SK-N-MC (cell line): ENCODE measurements at regions not wholly inside any gene's neighbourhood (a gene's known extent, or its start where the extent isn't known, plus 50 kb on each side); places are given as distances from the start of the nearest gene placed in this dataset.

Experiments used
- DNase-seq: peaks from one replicate; pipeline ENCODE4 v3.0.0-alpha.2; 2011; ENCODE audit warnings: low read depth, low spot score
- H3K27ac ChIP-seq: fragments of 200-600 bp; sonication (generic); 2 replicates; pipeline ENCODE4 v1.5.1; 2016; ENCODE audit warnings: mixed run types
- H3K36me3 ChIP-seq: fragments of 200-600 bp; sonication (generic); 2 replicates; pipeline ENCODE4 v1.6.1; 2017; ENCODE audit warnings: antibody characterized with exemption, low read length, mixed read lengths; ENCODE audit not compliant: insufficient read depth
- H3K4me3 ChIP-seq: fragments of 200-600 bp; sonication (generic); 2 replicates; pipeline ENCODE4 v1.5.1; 2016
- H3K9ac ChIP-seq: fragments of 200-600 bp; sonication (generic); 2 replicates; pipeline ENCODE4 v1.8.0; 2017; ENCODE audit warnings: mixed run types, mixed read lengths; ENCODE audit not compliant: insufficient read length
- H3K9me3 ChIP-seq: fragments of 200-600 bp; sonication (generic); 2 replicates; pipeline ENCODE4 v1.6.1; 2017; ENCODE audit warnings: low read depth, mild to moderate bottlenecking, antibody characterized with exemption, low read length, moderate library complexity, mixed read lengths
- EZH2 ChIP-seq: fragments of 200-600 bp; sonication (generic); IDR thresholded peaks from one replicate; pipeline ENCODE4 v1.6.1; 2017; ENCODE audit warnings: antibody characterized with exemption
- FOXP2 ChIP-seq: optimal IDR thresholded peaks from 2 replicates; pipeline ENCODE3; 2011; ENCODE audit warnings: mild to moderate bottlenecking, moderate library complexity; ENCODE audit not compliant: insufficient read depth; ENCODE audit errors: extremely low read length, control extremely low read depth
- POLR2AphosphoS5 ChIP-seq: IDR thresholded peaks from 2 replicates; pipeline ENCODE4 v1.6.1; 2012; ENCODE audit warnings: mild to moderate bottlenecking, low read depth, low read length, borderline replicate concordance

GRCh38 chr10:2488446-2489005 lies 578.8 kb upstream of the PFKP start:
- no peak overlapping the region for H3K9ac ChIP-seq
- H3K9me3 ChIP-seq = no peaks in the 10 kb centered on the region
- H3K4me3 ChIP-seq = no peak overlapping the region
- DNase-seq = no peak
- H3K36me3 ChIP-seq = no peaks in the 10 kb centered on the region
- no peak for TF ChIP-seq POLR2AphosphoS5
- no peak overlapping the region; the same call in 1 of the 2 replicates for H3K27ac ChIP-seq

- Histone ChIP-seq H3K36me3 (no peaks in the 10 kb centered on the region), H3K27ac (peak overlapping the region; percentile 36; the same call in 1 of the 2 replicates), H3K4me3 (no peak overlapping the region), H3K9ac (no peak overlapping the region), H3K9me3 (no peaks in the 10 kb centered on the region)
- TF ChIP-seq FOXP2 (no peak), POLR2AphosphoS5 (no peak), EZH2 (no peak)
- DNase-seq = no peak
These were observed 579.4 kb upstream of the PFKP start for GRCh38 chr10:2487921-2488320.

DNA sequence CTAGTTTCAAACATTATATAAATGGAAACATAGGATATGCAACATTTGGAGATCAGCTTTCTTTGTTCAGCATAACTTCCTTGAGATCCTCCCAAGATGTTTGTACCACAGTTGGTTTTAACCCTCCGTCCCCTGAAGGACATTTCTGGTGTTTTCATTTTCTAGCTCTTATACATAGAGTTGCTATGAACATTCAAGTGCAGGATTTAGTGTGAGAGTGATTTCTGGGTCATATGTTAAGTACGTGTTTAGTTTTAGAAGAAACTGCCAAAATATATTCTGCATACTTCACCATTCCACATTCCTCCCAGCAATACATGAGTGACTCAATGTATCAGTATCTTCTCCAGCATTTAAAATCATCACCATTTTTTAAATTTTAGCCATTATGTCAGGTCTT lies 588.7 kb upstream of the PFKP start:
- TF ChIP-seq EZH2 = no peak
- no peak for TF ChIP-seq FOXP2
- TF ChIP-seq POLR2AphosphoS5 = no peak
- Histone ChIP-seq H3K36me3 (no peaks in the 10 kb centered on the region), H3K4me3 (no peak overlapping the region), H3K9me3 (no peaks in the 10 kb centered on the region), H3K9ac (no peak overlapping the region), H3K27ac (no peak overlapping the region)
- no peak for DNase-seq

- no peaks in the 10 kb centered on the region for H3K9me3 ChIP-seq
- no peak for DNase-seq
- H3K27ac ChIP-seq = no peak overlapping the region
- TF ChIP-seq POLR2AphosphoS5 (no peak), EZH2 (no peak), FOXP2 (no peak)
- H3K9ac ChIP-seq = no peak overlapping the region
- no peak overlapping the region for H3K4me3 ChIP-seq
- no peaks in the 10 kb centered on the region for H3K36me3 ChIP-seq
These were observed 590.4 kb upstream of the PFKP start for GRCh38 chr10:2476812-2477553.

DNA sequence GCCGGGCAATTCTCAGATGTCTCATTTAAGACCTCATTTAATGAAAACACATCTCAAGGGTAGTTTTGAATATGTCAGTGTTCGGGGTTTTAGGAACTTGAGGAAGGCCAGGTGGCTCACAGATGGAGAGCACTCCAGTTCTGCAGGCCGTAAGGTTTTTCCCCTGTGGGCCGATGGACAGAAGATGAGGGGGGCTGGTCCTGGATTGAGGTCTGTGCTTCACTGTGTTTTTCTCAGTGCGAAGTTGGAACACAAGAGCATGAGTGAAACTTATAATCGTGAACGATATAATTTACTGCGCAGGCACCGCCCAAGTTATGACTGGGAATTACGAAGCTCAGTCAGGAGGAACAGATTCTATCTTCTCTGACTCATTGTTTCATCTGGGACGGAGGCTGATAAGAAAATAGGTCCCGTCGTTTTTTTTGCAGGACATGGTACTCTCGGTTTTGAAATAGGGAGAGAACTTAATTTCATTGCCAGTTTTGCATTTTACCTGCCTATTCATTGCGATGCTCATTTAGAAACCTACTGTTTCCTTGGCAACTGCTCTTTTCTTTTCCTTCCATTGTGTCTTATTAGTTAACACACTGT lies 591.0 kb upstream of the PFKP start:
- Histone ChIP-seq H3K9me3 (no peaks in the 10 kb centered on the region), H3K27ac (no peak overlapping the region), H3K4me3 (no peak overlapping the region), H3K36me3 (no peaks in the 10 kb centered on the region), H3K9ac (no peak overlapping the region)
- no peak for DNase-seq
- TF ChIP-seq EZH2 (no peak), POLR2AphosphoS5 (no peak), FOXP2 (no peak)

- TF ChIP-seq EZH2 = no peak
- no peak for TF ChIP-seq FOXP2
- no peak for TF ChIP-seq POLR2AphosphoS5
- DNase-seq = no peak
- Histone ChIP-seq H3K36me3 (no peaks in the 10 kb centered on the region), H3K9ac (no peak overlapping the region), H3K9me3 (no peaks in the 10 kb centered on the region), H3K4me3 (no peak overlapping the region), H3K27ac (no peak overlapping the region)
These were observed 591.6 kb upstream of the PFKP start for GRCh38 chr10:2475711-2476217.

DNA sequence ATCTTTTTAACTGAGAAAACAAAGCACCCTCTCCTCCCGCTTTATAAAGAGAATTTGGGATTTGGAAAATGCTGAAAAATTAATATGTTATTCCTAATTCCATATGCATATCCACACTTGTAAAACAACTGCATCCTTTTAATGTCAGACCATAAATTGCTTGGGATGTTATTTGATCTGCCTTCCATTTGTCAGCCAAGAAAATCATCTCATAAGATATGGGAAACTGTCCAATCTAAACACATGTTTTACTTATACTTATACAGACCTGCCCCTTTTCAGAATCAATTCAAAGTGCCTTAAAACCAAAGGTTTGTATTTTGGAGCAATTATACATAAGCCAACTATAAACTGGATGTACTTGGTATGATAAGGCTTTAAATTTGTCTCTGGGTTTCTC lies 595.5 kb upstream of the PFKP start:
- TF ChIP-seq FOXP2 (no peak), POLR2AphosphoS5 (no peak), EZH2 (no peak)
- no peak for DNase-seq
- H3K4me3 ChIP-seq = no peak overlapping the region
- no peak overlapping the region for H3K9ac ChIP-seq
- no peaks in the 10 kb centered on the region for H3K36me3 ChIP-seq
- H3K9me3 ChIP-seq = no peaks in the 10 kb centered on the region
- H3K27ac ChIP-seq = no peak overlapping the region

GRCh38 chr10:2469802-2470201 lies 597.5 kb upstream of the PFKP start:
- TF ChIP-seq FOXP2 = no peak
- no peak for TF ChIP-seq POLR2AphosphoS5
- TF ChIP-seq EZH2 = no peak

GRCh38 chr10:2464483-2464882 lies 602.9 kb upstream of the PFKP start:
- no peak overlapping the region for H3K4me3 ChIP-seq
- no peaks in the 10 kb centered on the region for H3K9me3 ChIP-seq
- no peak overlapping the region for H3K9ac ChIP-seq
- no peaks in the 10 kb centered on the region for H3K36me3 ChIP-seq
- H3K27ac ChIP-seq = no peak overlapping the region
- TF ChIP-seq POLR2AphosphoS5 (no peak), FOXP2 (no peak), EZH2 (no peak)
- no peak for DNase-seq

More at GRCh38 chr10:2469802-2470201, 597.5 kb upstream of the PFKP start:
- Histone ChIP-seq H3K36me3 (no peaks in the 10 kb centered on the region), H3K4me3 (no peak overlapping the region), H3K9me3 (no peaks in the 10 kb centered on the region), H3K27ac (no peak overlapping the region), H3K9ac (no peak overlapping the region)
- no peak for DNase-seq
